DOHH2 (cell line): ENCODE measurements at regions not wholly inside any gene's neighbourhood (a gene's known extent, or its start where the extent isn't known, plus 50 kb on each side); places are given as distances from the start of the nearest gene placed in this dataset.
"Not testable (repeated sequence)": the region's sequence is repeated elsewhere in the genome, so short reads cannot be mapped to it uniquely, and the experiment has no call there.

Experiments used
- H3F3A ChIP-seq: fragments of 200-600 bp; sonication (generic), shearing (Covaris generic); 2 replicates; pipeline ENCODE4 v1.6.0; 2016; ENCODE audit warnings: antibody characterized with exemption, mild to moderate bottlenecking; ENCODE audit not compliant: control insufficient read depth, insufficient read depth
- H3K27ac ChIP-seq: fragments of 200-600 bp; sonication (generic); 2 replicates; pipeline ENCODE4 v1.5.1; 2014; ENCODE audit warnings: low read depth, mild to moderate bottlenecking, low read length, moderate library complexity
- H3K27me3 ChIP-seq: fragments of 200-600 bp; sonication (generic); 2 replicates; pipeline ENCODE4 v1.6.1; 2014; ENCODE audit warnings: mild to moderate bottlenecking, low read length, mixed read lengths; ENCODE audit not compliant: control insufficient read depth
- H3K36me3 ChIP-seq: fragments of 200-600 bp; sonication (generic); 2 replicates; pipeline ENCODE4 v1.6.1; 2014; ENCODE audit warnings: mild to moderate bottlenecking, low read length, moderate library complexity, mixed read lengths; ENCODE audit not compliant: control insufficient read depth
- H3K4me1 ChIP-seq: fragments of 200-600 bp; sonication (generic); 2 replicates; pipeline ENCODE4 v1.6.1; 2014; ENCODE audit warnings: mild to moderate bottlenecking, low read length, mixed read lengths; ENCODE audit not compliant: control insufficient read depth
- H3K4me2 ChIP-seq: fragments of 200-600 bp; sonication (generic); 2 replicates; pipeline ENCODE4 v1.6.0; 2014; ENCODE audit warnings: mild to moderate bottlenecking, low read length, moderate library complexity
- H3K4me3 ChIP-seq: fragments of 200-600 bp; sonication (generic); 2 replicates; pipeline ENCODE4 v1.5.1; 2014; ENCODE audit warnings: mild to moderate bottlenecking, low read length, mixed read lengths
- H3K79me2 ChIP-seq: fragments of 200-600 bp; sonication (generic); 2 replicates; pipeline ENCODE4 v1.6.1; 2014; ENCODE audit warnings: mild to moderate bottlenecking, low read length, mixed read lengths; ENCODE audit not compliant: control insufficient read depth
- H3K9me2 ChIP-seq: fragments of 200-600 bp; sonication (generic); replicated peaks from 2 replicates; pipeline ENCODE4 v1.6.1; 2014; ENCODE audit warnings: mild to moderate bottlenecking, low read length, mixed read lengths; ENCODE audit not compliant: control insufficient read depth
- H3K9me3 ChIP-seq: fragments of 200-600 bp; sonication (generic); 2 replicates; pipeline ENCODE4 v1.6.1; 2014; ENCODE audit warnings: antibody characterized with exemption, low read length, mixed read lengths; ENCODE audit not compliant: control insufficient read depth, insufficient read depth
- H4K20me1 ChIP-seq: fragments of 200-600 bp; sonication (generic); 2 replicates; pipeline ENCODE4 v1.6.0; 2014; ENCODE audit warnings: low read depth, mild to moderate bottlenecking, antibody characterized with exemption, low read length, moderate library complexity; ENCODE audit not compliant: control insufficient read depth, insufficient read depth
- EZH2phosphoT487 ChIP-seq: fragments of 200-600 bp; sonication (generic); IDR thresholded peaks from 2 replicates; pipeline ENCODE4 v1.6.1; 2017; ENCODE audit warnings: borderline replicate concordance, mild to moderate bottlenecking, antibody characterized with exemption, low read length, moderate library complexity, mixed read lengths
- TF ChIP-seq, protein P1 (sequence below): fragments of 200-600 bp; sonication (generic); IDR thresholded peaks from one replicate; pipeline ENCODE4 v1.5.1; 2014; ENCODE audit warnings: antibody characterized with exemption, mild to moderate bottlenecking, low read depth, low read length; ENCODE audit not compliant: poor library complexity, severe bottlenecking

DNA sequence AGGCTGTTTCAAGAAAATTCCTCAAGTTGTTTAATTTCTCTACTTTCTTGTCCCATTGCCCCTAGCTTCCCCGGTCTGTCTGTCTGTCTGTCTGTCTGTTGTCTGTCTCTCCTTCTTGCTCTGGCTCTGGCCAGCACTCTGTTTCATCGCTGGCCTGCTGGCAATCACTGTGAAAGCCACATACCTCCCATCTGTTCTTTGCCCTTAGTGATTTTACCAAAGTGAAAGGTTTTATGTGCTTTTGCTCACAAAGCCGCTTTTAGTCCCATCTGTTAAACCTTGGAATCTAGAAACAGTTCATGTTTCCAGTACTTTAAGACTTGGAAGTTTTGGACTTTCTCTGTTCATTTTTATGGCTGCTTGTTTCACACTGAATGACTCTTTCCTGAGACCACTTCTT lies 87.8 kb upstream of the EXOC2 start:
- Histone ChIP-seq H3K36me3 (no peaks in the 10 kb centered on the region), H3F3A (no peaks in the 10 kb centered on the region), H3K79me2 (no peaks in the 10 kb centered on the region), H3K4me3 (no peak overlapping the region), H3K27me3 (no peaks in the 10 kb centered on the region), H3K4me2 (no peak overlapping the region), H4K20me1 (no peaks in the 10 kb centered on the region), H3K9me3 (no peaks in the 10 kb centered on the region), H3K27ac (no peak overlapping the region), H3K4me1 (no peaks in the 10 kb centered on the region), H3K9me2 (no peaks in the 10 kb centered on the region)
- no peak for TF ChIP-seq EZH2phosphoT487
- TF ChIP-seq, protein P1, sequence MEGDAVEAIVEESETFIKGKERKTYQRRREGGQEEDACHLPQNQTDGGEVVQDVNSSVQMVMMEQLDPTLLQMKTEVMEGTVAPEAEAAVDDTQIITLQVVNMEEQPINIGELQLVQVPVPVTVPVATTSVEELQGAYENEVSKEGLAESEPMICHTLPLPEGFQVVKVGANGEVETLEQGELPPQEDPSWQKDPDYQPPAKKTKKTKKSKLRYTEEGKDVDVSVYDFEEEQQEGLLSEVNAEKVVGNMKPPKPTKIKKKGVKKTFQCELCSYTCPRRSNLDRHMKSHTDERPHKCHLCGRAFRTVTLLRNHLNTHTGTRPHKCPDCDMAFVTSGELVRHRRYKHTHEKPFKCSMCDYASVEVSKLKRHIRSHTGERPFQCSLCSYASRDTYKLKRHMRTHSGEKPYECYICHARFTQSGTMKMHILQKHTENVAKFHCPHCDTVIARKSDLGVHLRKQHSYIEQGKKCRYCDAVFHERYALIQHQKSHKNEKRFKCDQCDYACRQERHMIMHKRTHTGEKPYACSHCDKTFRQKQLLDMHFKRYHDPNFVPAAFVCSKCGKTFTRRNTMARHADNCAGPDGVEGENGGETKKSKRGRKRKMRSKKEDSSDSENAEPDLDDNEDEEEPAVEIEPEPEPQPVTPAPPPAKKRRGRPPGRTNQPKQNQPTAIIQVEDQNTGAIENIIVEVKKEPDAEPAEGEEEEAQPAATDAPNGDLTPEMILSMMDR = no peak

GRCh38 chr6:776951-777350 lies 84.0 kb upstream of the EXOC2 start:
- no peaks in the 10 kb centered on the region for H3K27me3 ChIP-seq
- no peak overlapping the region for H3K27ac ChIP-seq
- H3K4me1 ChIP-seq = no peaks in the 10 kb centered on the region
- H3K79me2 ChIP-seq = no peaks in the 10 kb centered on the region
- no peaks in the 10 kb centered on the region for H3K36me3 ChIP-seq
- no peak overlapping the region for H3K4me3 ChIP-seq
- no peak for TF ChIP-seq EZH2phosphoT487
- TF ChIP-seq, protein P1 = no peak
- no peak overlapping the region for H3K4me2 ChIP-seq
- no peaks in the 10 kb centered on the region for H3K9me3 ChIP-seq
- H3K9me2 ChIP-seq = no peaks in the 10 kb centered on the region
- H3F3A ChIP-seq = no peaks in the 10 kb centered on the region
- no peaks in the 10 kb centered on the region for H4K20me1 ChIP-seq

- no peaks in the 10 kb centered on the region for H3K36me3 ChIP-seq
- H3K4me1 ChIP-seq = no peaks in the 10 kb centered on the region
- H3K9me3 ChIP-seq = no peaks in the 10 kb centered on the region
- H3K79me2 ChIP-seq = no peaks in the 10 kb centered on the region
- no peak overlapping the region for H3K27ac ChIP-seq
- no peaks in the 10 kb centered on the region for H3F3A ChIP-seq
- no peak overlapping the region for H3K4me3 ChIP-seq
- no peaks in the 10 kb centered on the region for H3K9me2 ChIP-seq
- no peaks in the 10 kb centered on the region for H4K20me1 ChIP-seq
- no peak for TF ChIP-seq EZH2phosphoT487
- TF ChIP-seq, protein P1 = no peak
- H3K27me3 ChIP-seq = no peaks in the 10 kb centered on the region
- no peak overlapping the region for H3K4me2 ChIP-seq
Measured at GRCh38 chr6:776528-776931, 83.6 kb upstream of the EXOC2 start.

GRCh38 chr6:775863-776262 lies 82.9 kb upstream of the EXOC2 start:
- H4K20me1 ChIP-seq = no peaks in the 10 kb centered on the region
- no peak overlapping the region for H3K27ac ChIP-seq
- H3K36me3 ChIP-seq = no peaks in the 10 kb centered on the region
- H3K4me2 ChIP-seq = no peak overlapping the region
- no peak overlapping the region for H3K4me3 ChIP-seq
- H3K79me2 ChIP-seq = no peaks in the 10 kb centered on the region
- H3K9me2 ChIP-seq = no peaks in the 10 kb centered on the region
- no peaks in the 10 kb centered on the region for H3F3A ChIP-seq
- H3K9me3 ChIP-seq = no peaks in the 10 kb centered on the region
- TF ChIP-seq, protein P1 = no peak
- H3K4me1 ChIP-seq = no peaks in the 10 kb centered on the region
- no peaks in the 10 kb centered on the region for H3K27me3 ChIP-seq

DNA sequence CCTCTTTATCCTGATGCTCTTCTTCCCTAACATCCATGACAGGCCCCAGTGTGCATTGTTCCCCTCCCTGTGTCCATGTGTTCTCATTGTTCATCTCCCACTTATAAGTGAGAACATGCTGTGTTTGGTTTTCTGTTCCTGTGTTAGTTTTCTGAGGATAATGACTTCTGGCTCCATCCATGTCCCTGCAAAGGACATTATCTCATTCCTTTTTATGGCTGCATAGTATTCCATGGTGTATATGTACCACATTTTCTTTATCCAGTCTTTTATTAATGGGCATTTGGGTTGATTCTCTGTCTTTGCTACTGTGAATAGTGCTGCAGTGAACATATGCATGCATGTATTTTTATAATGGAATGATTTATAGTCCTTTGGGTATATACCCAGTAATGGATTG lies 78.7 kb upstream of the EXOC2 start:
- H3K27ac ChIP-seq, H3K4me3 ChIP-seq, H3K4me1 ChIP-seq, H4K20me1 ChIP-seq, H3K27me3 ChIP-seq, H3K9me3 ChIP-seq, H3K36me3 ChIP-seq, H3K9me2 ChIP-seq, H3F3A ChIP-seq, H3K79me2 ChIP-seq, H3K4me2 ChIP-seq: not testable (repeated sequence)
